Suprapubic skin (tissue), 4 donors: ENCODE measurements at regions not wholly inside any gene's neighbourhood (a gene's known extent, or its start where the extent isn't known, plus 50 kb on each side); places are given as distances from the start of the nearest gene placed in this dataset.

Experiments
- DNase-seq, 2 donors: peaks; one replicate each; pipeline ENCODE4 v3.0.0-alpha.2; 2019; ENCODE audit warnings: low spot score in 2 of 2
- H3K27ac ChIP-seq: fragments of 200-600 bp; sonication (generic); one replicate; pipeline ENCODE4 v1.5.1; 2019
- H3K27me3 ChIP-seq: fragments of 200-600 bp; sonication (generic); one replicate; pipeline ENCODE4 v1.5.1; 2019
- H3K36me3 ChIP-seq: fragments of 200-600 bp; sonication (generic); one replicate; pipeline ENCODE4 v1.5.1; 2019
- H3K4me1 ChIP-seq: fragments of 200-600 bp; sonication (generic); one replicate; pipeline ENCODE4 v1.5.1; 2019
- H3K4me3 ChIP-seq: fragments of 200-600 bp; sonication (generic); one replicate; pipeline ENCODE4 v1.5.1; 2019; ENCODE audit warnings: mild to moderate bottlenecking
- H3K9me3 ChIP-seq: fragments of 200-600 bp; sonication (generic); one replicate; pipeline ENCODE4 v1.5.1; 2019
- EP300 ChIP-seq: sonication (generic); formaldehyde crosslinking; IDR thresholded peaks from one replicate; pipeline ENCODE4 v1.6.1; 2017; ENCODE audit warnings: antibody characterized with exemption
- POLR2A ChIP-seq, 2 donors: fragments of 450-650 bp; IDR thresholded peaks; one replicate each; pipeline ENCODE4 v1.6.1; 2017; ENCODE audit warnings: antibody characterized with exemption in 2 of 2, mild to moderate bottlenecking in 2 of 2, moderate library complexity in 2 of 2
- POLR2AphosphoS5 ChIP-seq, 3 donors: sonication (generic); formaldehyde crosslinking; IDR thresholded peaks; one replicate each; pipeline ENCODE4 v1.6.1; 2017; ENCODE audit warnings: antibody characterized with exemption in 3 of 3
- WGBS: methylation state at CpG from one replicate; pipeline ENCODE4 v1.1.5; 2018; 5-methylcytosine and 5-hydroxymethylcytosine counted together
- TF ChIP-seq, protein P1 (sequence below), 2 donors: fragments of 200-600 bp in 1 of 2; fragments of 450-650 bp in 1 of 2; sonication (generic) in 1 of 2; IDR thresholded peaks; one replicate each; pipeline ENCODE4 v1.5.1; 2016 to 2019; ENCODE audit warnings: antibody characterized with exemption in 2 of 2, mild to moderate bottlenecking in 1 of 2, moderate library complexity in 1 of 2

DNA sequence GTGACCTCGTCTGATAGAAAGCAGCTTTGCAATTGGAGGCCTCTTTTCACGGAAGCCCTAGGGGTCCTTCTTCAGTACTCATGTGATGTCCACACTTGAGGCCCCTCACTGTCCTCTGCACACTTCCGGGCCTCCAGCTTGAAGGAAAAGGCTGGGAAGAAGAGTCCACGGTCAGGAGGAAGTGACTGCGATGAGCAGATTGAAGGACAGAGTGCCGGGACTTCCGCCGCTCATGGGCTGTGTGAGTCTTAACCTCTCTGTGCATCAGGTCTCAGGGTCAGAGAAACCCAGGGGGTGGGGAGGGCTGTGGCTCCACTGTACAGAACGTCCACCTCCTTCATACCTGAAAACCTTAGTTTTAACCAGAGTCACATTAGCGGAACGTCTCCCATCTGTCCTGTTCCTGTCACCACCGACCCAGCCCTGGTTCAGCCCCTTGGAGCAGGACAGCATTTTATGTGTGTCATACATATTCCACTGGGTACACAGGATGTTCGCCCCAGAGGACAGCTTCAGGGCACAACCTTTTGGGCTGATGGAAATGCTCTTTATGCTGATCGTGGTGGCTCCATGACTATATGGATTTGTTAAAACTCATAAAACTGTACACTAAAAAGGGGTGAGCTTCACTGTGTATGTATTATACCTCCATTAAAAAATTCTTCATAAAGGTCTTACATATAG, 51.0 kb upstream of the SORCS2 start:
- Histone ChIP-seq H3K27me3 (no peaks in the 10 kb centered on the region), H3K4me1 (no peaks in the 10 kb centered on the region), H3K9me3 (no peaks in the 10 kb centered on the region), H3K27ac (no peak overlapping the region), H3K36me3 (no peaks in the 10 kb centered on the region), H3K4me3 (no peak overlapping the region)
- 78% methylated on average over 14 of the region's 14 CpGs for whole genome bisulfite sequencing
- DNase-seq: no peak
- TF ChIP-seq, protein P1, sequence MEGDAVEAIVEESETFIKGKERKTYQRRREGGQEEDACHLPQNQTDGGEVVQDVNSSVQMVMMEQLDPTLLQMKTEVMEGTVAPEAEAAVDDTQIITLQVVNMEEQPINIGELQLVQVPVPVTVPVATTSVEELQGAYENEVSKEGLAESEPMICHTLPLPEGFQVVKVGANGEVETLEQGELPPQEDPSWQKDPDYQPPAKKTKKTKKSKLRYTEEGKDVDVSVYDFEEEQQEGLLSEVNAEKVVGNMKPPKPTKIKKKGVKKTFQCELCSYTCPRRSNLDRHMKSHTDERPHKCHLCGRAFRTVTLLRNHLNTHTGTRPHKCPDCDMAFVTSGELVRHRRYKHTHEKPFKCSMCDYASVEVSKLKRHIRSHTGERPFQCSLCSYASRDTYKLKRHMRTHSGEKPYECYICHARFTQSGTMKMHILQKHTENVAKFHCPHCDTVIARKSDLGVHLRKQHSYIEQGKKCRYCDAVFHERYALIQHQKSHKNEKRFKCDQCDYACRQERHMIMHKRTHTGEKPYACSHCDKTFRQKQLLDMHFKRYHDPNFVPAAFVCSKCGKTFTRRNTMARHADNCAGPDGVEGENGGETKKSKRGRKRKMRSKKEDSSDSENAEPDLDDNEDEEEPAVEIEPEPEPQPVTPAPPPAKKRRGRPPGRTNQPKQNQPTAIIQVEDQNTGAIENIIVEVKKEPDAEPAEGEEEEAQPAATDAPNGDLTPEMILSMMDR (IDR thresholded peaks at IDR 0.05): no peak
- no peak for TF ChIP-seq POLR2AphosphoS5 (IDR thresholded peaks at IDR 0.05)
- TF ChIP-seq EP300: no peak
- TF ChIP-seq POLR2A (IDR thresholded peaks at IDR 0.05): no peak

DNA sequence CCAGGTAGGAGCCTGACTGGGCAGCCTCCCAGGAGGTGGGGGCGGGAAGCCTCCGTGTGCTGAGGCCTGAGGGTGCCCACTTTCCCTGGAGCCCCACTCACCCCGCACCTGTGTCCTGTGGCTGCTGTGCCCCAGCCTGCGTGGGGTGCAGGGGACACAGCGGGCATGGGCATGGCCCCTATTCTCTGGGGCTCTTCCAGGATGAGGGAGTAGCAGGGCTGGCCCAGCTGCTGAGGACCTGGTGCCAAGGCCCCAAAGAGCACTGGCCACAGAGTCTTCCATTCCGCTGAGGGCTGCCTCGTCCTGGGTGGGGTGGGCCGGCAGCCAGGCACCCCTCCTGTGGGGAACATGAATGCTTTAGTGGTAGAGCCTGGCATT, 51.7 kb upstream of the SORCS2 start:
- WGBS: 96% methylated on average over 4 of the region's 8 CpGs
- Histone ChIP-seq H3K27me3 (no peaks in the 10 kb centered on the region), H3K4me1 (no peaks in the 10 kb centered on the region), H3K4me3 (no peak overlapping the region), H3K36me3 (no peaks in the 10 kb centered on the region), H3K9me3 (no peaks in the 10 kb centered on the region), H3K27ac (no peak overlapping the region)
- DNase-seq: no peak
- TF ChIP-seq, protein P1 (IDR thresholded peaks at IDR 0.05): no peak
- no peak for TF ChIP-seq POLR2A (IDR thresholded peaks at IDR 0.05)
- TF ChIP-seq POLR2AphosphoS5 (IDR thresholded peaks at IDR 0.05): no peak
- no peak for TF ChIP-seq EP300

DNA sequence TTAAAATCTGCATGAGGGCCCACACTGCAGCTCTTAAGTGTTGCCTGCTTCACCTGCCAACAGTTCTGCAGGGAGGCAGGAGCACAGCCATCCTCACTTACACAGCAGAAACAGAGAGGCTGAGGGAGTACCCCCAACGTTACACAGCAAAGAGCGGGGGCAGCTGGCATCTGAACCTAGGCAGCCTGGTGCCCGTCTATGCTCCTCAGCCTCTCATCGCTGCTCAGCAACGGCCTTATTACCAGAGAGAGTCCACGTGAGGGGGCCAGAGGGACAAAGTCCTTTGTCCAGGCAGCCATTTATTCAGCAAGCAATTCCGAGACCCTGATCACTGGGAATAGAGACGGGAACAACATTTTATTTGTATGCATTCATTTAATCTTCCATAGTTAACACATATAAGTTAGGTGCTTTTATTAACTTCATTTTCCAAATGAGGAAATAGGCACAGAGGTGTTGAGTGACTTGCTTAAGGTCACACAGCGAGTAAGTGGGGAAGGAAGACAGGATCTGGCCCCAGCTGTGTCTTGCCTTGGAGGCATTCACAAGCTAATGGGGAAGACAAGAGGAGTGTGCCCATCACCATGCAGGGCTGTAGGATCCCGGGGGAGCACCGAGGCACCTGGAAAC, 52.2 kb upstream of the SORCS2 start:
- 84% methylated on average over 11 of the region's 11 CpGs for WGBS
- TF ChIP-seq POLR2AphosphoS5 (IDR thresholded peaks at IDR 0.05): no peak
- TF ChIP-seq, protein P1 (IDR thresholded peaks at IDR 0.05): no peak
- no peak for TF ChIP-seq POLR2A (IDR thresholded peaks at IDR 0.05)
- TF ChIP-seq EP300: no peak
- H3K4me3 ChIP-seq: no peak overlapping the region
- no peak for DNase-seq
- H3K27ac ChIP-seq: no peak overlapping the region
- no peaks in the 10 kb centered on the region for H3K27me3 ChIP-seq
- H3K9me3 ChIP-seq: no peaks in the 10 kb centered on the region
- no peaks in the 10 kb centered on the region for H3K36me3 ChIP-seq
- peaks cover 3% of the 10 kb centered on the region for H3K4me1 ChIP-seq

DNA sequence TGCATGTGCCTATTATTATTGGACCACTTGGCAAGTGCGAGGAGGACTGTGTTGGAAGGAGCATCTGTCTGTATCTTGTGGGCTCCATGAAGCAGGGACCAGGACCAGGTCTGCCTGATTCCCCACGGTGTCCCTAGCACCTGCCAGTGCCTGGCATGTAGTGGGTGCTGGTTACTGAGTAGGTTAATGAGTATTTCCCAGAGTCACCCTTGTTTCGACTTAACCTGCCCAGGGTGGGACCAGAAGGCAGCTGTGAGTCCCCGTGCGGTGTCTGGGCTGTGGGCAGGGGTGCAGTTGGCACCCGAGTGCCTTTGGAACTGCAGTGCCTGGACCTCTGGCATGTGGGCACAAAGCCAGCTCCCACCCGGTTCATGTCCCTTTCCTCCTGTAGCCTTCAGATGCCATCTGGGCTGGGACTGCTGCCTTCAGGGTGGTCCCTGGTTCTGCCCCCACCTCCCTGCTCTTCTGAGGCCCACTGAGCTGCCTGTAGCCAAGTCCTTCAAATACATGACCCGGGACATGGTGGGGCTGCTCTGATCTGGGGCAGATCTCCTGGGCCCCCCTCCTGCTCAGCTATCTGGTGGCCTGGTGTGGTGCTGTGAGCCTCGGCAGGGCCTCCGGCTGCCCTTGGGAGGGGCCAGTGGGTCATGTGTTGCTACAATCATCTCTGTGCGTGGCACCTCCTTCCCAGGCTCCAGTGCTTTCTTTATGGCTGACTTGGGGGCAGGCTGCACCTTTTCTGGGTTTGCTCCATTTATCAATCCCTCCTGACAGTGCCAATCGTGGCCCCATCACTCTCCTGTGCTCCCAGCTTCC, 53.0 kb upstream of the SORCS2 start:
- Histone ChIP-seq H3K9me3 (no peaks in the 10 kb centered on the region), H3K36me3 (no peaks in the 10 kb centered on the region), H3K27me3 (no peaks in the 10 kb centered on the region), H3K4me1 (peaks cover 10% of the 10 kb centered on the region), H3K4me3 (no peak overlapping the region), H3K27ac (no peak overlapping the region)
- WGBS: 75% methylated on average over 10 of the region's 12 CpGs
- no peak for DNase-seq
- TF ChIP-seq POLR2AphosphoS5 (IDR thresholded peaks at IDR 0.05): no peak
- TF ChIP-seq EP300: no peak
- no peak for TF ChIP-seq POLR2A (IDR thresholded peaks at IDR 0.05)

DNA sequence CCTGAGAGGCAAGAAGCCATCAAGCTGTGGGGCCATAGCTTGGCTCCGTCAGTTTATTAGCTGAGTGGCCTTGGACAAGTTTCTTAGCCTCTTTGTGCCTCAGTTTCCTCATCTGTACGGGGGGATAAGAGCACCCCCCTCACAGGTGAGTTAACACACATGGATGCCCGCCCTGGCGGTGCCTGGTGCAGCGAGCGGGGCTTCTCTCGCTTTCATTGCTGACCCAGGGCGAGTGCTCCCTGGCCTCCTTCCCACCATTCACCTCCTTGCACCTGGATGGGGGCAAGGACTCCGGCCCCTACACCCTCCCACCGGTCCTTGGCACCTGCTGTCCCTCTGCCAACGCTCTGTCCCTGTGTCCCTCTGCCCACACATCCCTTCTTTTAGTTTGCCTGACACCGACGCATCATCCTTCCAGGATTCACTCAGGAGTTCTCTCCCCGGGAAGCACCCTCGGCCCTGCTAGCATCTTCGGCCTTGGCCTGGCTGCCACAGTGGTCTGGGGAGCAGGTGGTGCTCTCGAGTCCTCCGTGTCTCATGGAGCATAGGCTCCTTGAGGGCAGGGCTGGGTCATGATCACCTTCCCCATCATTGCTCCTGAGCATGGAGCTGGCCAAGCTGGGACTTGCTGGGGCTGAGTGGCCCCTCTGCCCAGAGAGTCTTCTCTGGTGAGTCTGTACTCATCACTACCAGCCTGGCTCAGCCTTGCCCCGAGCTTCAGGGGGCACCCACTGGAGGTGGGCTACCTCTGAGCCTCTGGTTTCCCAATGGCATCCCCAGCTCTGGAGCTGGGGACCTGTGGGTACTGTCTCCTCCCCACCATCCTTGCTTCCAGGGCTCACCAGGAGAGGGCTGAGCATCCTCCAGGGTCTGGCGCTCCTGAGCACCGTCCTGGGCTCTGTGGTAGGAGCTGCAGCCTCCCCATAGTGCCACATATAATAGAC, 53.8 kb upstream of the SORCS2 start:
- Histone ChIP-seq H3K36me3 (no peaks in the 10 kb centered on the region), H3K4me3 (no peak overlapping the region), H3K4me1 (peaks cover 10% of the 10 kb centered on the region), H3K27me3 (no peaks in the 10 kb centered on the region), H3K9me3 (no peaks in the 10 kb centered on the region), H3K27ac (no peak overlapping the region)
- no peak for DNase-seq
- TF ChIP-seq POLR2A (IDR thresholded peaks at IDR 0.05) (no peak), EP300 (no peak), POLR2AphosphoS5 (IDR thresholded peaks at IDR 0.05) (no peak)
- TF ChIP-seq, protein P1 (IDR thresholded peaks at IDR 0.05): no peak
- WGBS: 86% methylated on average over 20 of the region's 21 CpGs
